Panc1 (cell line): ENCODE measurements at regions not wholly inside any gene's neighbourhood (a gene's known extent, or its start where the extent isn't known, plus 50 kb on each side); places are given as distances from the start of the nearest gene placed in this dataset.

Source experiments
- ATAC-seq: fragments of 200-7000 bp; cut with Tn5 transposase; 2 replicates; pipeline ENCODE4 v1.9.1; 2020; ENCODE audit warnings: mild to moderate bottlenecking, moderate library complexity
- BruUV-seq: library from RNA; stranded (reverse); fragments of 400-500 nt; replicated peaks from 2 replicates; lab custom pipeline; 2021; lab: Mats Ljungman, UMichigan
- CTCF ChIA-PET: fragments of 300-600 bp; sonication (Branson Sonifier 250); formaldehyde crosslinking; loops from one replicate; lab custom pipeline; 2022; ENCODE audit warnings: antibody characterized with exemption; lab: Charles Lee
- POLR2A ChIA-PET: fragments of 300-600 bp; sonication (Branson Sonifier 250); formaldehyde crosslinking; loops from one replicate; lab custom pipeline; 2022; ENCODE audit warnings: antibody characterized with exemption; lab: Charles Lee
- DNase-seq: peaks from one replicate; pipeline ENCODE4 v3.0.0-alpha.2; 2010; ENCODE audit warnings: low read depth, low spot score
- H3K27ac ChIP-seq: 2 replicates; pipeline ENCODE4 v1.5.1; 2011; ENCODE audit warnings: mild to moderate bottlenecking, low read length, inconsistent platforms
- H3K27me3 ChIP-seq: fragments of 200-500 bp; sonication (Bioruptor generic); 2 replicates; pipeline ENCODE4 v1.6.0; 2014; ENCODE audit warnings: low read length, inconsistent platforms; ENCODE audit not compliant: control insufficient read depth, insufficient read depth
- H3K36me3 ChIP-seq: fragments of 200-500 bp; sonication (Bioruptor generic); 2 replicates; pipeline ENCODE4 v1.5.1; 2014; ENCODE audit warnings: inconsistent platforms, mild to moderate bottlenecking, low read length, moderate library complexity; ENCODE audit not compliant: control insufficient read depth, insufficient read depth
- H3K4me1 ChIP-seq: 2 replicates; pipeline ENCODE4 v1.5.1; 2011; ENCODE audit warnings: inconsistent platforms, mild to moderate bottlenecking, low read length, moderate library complexity; ENCODE audit not compliant: control insufficient read depth, insufficient read depth
- H3K4me3 ChIP-seq, 2 experiments: 2 replicates each; pipeline ENCODE4 v1.5.1; 2011 to 2012; ENCODE audit warnings: low read depth in 2 of 2, low read length in 2 of 2, mild to moderate bottlenecking in 2 of 2, inconsistent platforms in 1 of 2, moderate library complexity in 1 of 2
- H3K9me3 ChIP-seq: fragments of 200-500 bp; sonication (Bioruptor generic); 2 replicates; pipeline ENCODE4 v1.5.1; 2014; ENCODE audit warnings: low read depth, mild to moderate bottlenecking, inconsistent platforms, low read length, moderate library complexity; ENCODE audit not compliant: control insufficient read depth, insufficient read depth
- CTCF ChIP-seq: fragments of 450-650 bp; IDR thresholded peaks from 2 replicates; pipeline ENCODE4 v1.5.1; 2017; ENCODE audit warnings: mild to moderate bottlenecking
- POLR2AphosphoS5 ChIP-seq: IDR thresholded peaks from 2 replicates; pipeline ENCODE4 v1.6.1; 2012; ENCODE audit warnings: mild to moderate bottlenecking, low read depth, low read length, moderate library complexity
- REST ChIP-seq, 2 experiments: IDR thresholded peaks; 2 replicates each; pipeline ENCODE4 v1.6.1; 2011 to 2012; ENCODE audit warnings: low read depth in 2 of 2, control low read depth in 1 of 2, low read length in 1 of 2, mild to moderate bottlenecking in 1 of 2, moderate library complexity in 1 of 2; ENCODE audit not compliant: insufficient read depth in 1 of 2
- SIN3A ChIP-seq: IDR thresholded peaks from 2 replicates; pipeline ENCODE4 v1.6.1; 2012; ENCODE audit warnings: low read depth, mild to moderate bottlenecking, low read length, moderate library complexity, borderline replicate concordance; ENCODE audit not compliant: insufficient read depth
- TCF7L2 ChIP-seq: IDR thresholded peaks from 2 replicates; pipeline ENCODE4 v1.6.1; 2011; ENCODE audit warnings: mild to moderate bottlenecking, low read depth, low read length, inconsistent platforms
- in situ Hi-C: cut with HindIII; loops from 2 replicates; pipeline ENCODE4 v1.10.0; 2016; ENCODE audit warnings: low sequenced_read_pairs, low pct_unique_long_range_greater_than_20kb
- intact Hi-C: fragments of 100-400 bp; cut with micrococcal nuclease; formaldehyde crosslinking; loops from one replicate; pipeline ENCODE4 v1.10.0; 2022; ENCODE audit not compliant: unreplicated experiment

GRCh38 chr2:220259662-220260061 lies 632.2 kb downstream of the SLC4A3 start:
- TF ChIP-seq POLR2AphosphoS5 (no peak), REST (IDR thresholded peaks at IDR 0.05; ENCODE audit: insufficient read depth in 1 of 2, low read depth in 2 of 2, low read length in 1 of 2) (no peak), CTCF (no peak), TCF7L2 (no peak), SIN3A (no peak)
- H3K4me1 ChIP-seq = no peaks in the 10 kb centered on the region
- intact Hi-C loops (no loop called here), in situ Hi-C loops (no loop called here)
- H3K9me3 ChIP-seq = no peaks in the 10 kb centered on the region
- H3K27me3 ChIP-seq = no peaks in the 10 kb centered on the region
- ATAC-seq (no peak), DNase-seq (no peak)
- H3K36me3 ChIP-seq = no peaks in the 10 kb centered on the region
- ChIA-PET POLR2A (no interaction called here), CTCF (no interaction called here)
- no peak overlapping the region for H3K4me3 ChIP-seq
- no peak overlapping the region for H3K27ac ChIP-seq
- no TSS peak for BruUV-seq

DNA sequence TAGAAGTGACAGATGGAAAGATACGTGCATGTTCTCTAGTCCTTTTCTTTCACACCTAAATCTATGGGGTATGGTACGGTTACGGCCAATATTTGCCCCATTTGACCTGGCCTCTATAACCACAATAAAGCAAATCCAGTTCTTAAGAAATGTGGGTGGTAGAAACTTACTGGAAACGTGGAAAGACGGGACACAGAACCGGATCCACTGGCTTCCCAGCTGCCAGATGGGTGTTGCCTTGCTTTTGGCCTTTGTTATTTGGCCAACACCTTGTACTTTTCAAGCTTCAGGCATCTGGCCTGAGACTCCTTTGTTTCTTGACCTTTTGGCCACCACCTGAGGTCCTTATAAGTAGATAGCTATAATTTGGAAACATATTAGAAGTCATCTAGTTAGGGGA lies 635.9 kb downstream of the SLC4A3 start:
- Histone ChIP-seq H3K36me3 (no peaks in the 10 kb centered on the region), H3K9me3 (no peaks in the 10 kb centered on the region), H3K4me1 (no peaks in the 10 kb centered on the region), H3K27ac (no peak overlapping the region), H3K4me3 (no peak overlapping the region), H3K27me3 (no peaks in the 10 kb centered on the region)
- ChIA-PET POLR2A (no interaction called here), CTCF (no interaction called here)
- TF ChIP-seq SIN3A (no peak), POLR2AphosphoS5 (no peak), REST (IDR thresholded peaks at IDR 0.05; ENCODE audit: insufficient read depth in 1 of 2, low read depth in 2 of 2, low read length in 1 of 2) (no peak), TCF7L2 (no peak), CTCF (no peak)
- in situ Hi-C loops = no loop called here
- BruUV-seq = no TSS peak
- ATAC-seq (no peak), DNase-seq (no peak)
- intact Hi-C loops = no loop called here
